ENCODE measurements at regions not wholly inside any gene's neighbourhood (a gene's known extent, or its start where the extent isn't known, plus 50 kb on each side); places are given as distances from the start of the nearest gene placed in this dataset.

- Histone ChIP-seq H4K20me1 (replicated peaks; ENCODE audit: control insufficient read depth, extremely low read depth, insufficient read depth, low read length) (no peaks in the 10 kb centered on the region), H3K4me3 (replicated peaks in 1 of 3; ENCODE audit: insufficient read depth in 1 of 3, low read depth in 1 of 3, low read length in 3 of 3) (no peak overlapping the region), H3K9me3 (replicated peaks; ENCODE audit: control insufficient read depth, insufficient read depth, low read length) (peaks cover 6% of the 10 kb centered on the region), H2AFZ (ENCODE audit: low read depth, low read length) (no peak overlapping the region), H3K4me2 (ENCODE audit: insufficient read depth, low read length) (no peak overlapping the region), H3K4me1 (ENCODE audit: control insufficient read depth, extremely low read depth, insufficient read depth, low read length) (no peaks in the 10 kb centered on the region), H3K9me1 (replicated peaks; ENCODE audit: control insufficient read depth, extremely low read depth, insufficient read depth, low read length) (no peaks in the 10 kb centered on the region), H3K27ac (ENCODE audit: insufficient read depth, low read depth, low read length) (no peak overlapping the region), H3K27me3 (ENCODE audit: control insufficient read depth in 2 of 2, insufficient read depth in 2 of 2, low read length in 2 of 2) (no peaks in the 10 kb centered on the region), H3K9ac (replicated peaks; ENCODE audit: extremely low read depth, insufficient read depth, low read length) (no peak overlapping the region), H3K79me2 (ENCODE audit: control insufficient read depth, insufficient read depth, low read length) (no peaks in the 10 kb centered on the region), H3K36me3 (ENCODE audit: control insufficient read depth in 2 of 2, extremely low read depth in 1 of 2, insufficient read depth in 2 of 2, low read length in 2 of 2) (no peaks in the 10 kb centered on the region)
- DNase-seq (ENCODE audit: low read depth, low spot score) (no peak), FAIRE-seq (no peak)
- no peak for TF ChIP-seq MAX (IDR thresholded peaks at IDR 0.05; ENCODE audit: insufficient read depth, insufficient read length)
- no peak for TF ChIP-seq POLR2AphosphoS5 (IDR thresholded peaks at IDR 0.05; ENCODE audit: insufficient read depth, low read depth, low read length)
- TF ChIP-seq FOS (IDR thresholded peaks at IDR 0.05; ENCODE audit: borderline replicate concordance, insufficient read depth, low read length): no peak
- dilution Hi-C loops (cut with MboI; ENCODE audit: extremely low pct_ligation_motif_present, low sequenced_read_pairs): no loop called here
- intact Hi-C loops (cut with micrococcal nuclease): no loop called here
- CTCF ChIA-PET: no interaction called here
- POLR2A ChIA-PET: no interaction called here
- BruUV-seq (replicated peaks): no TSS peak
These were observed 567.6 kb downstream of the MRPL39 start for GRCh38 chr21:25039461-25040380.

GRCh38 chr21:25036775-25037174, 570.5 kb downstream of the MRPL39 start:
- Histone ChIP-seq H4K20me1 (replicated peaks; ENCODE audit: control insufficient read depth, extremely low read depth, insufficient read depth, low read length) (no peaks in the 10 kb centered on the region), H3K9me3 (replicated peaks; ENCODE audit: control insufficient read depth, insufficient read depth, low read length) (peaks cover 6% of the 10 kb centered on the region), H3K36me3 (ENCODE audit: control insufficient read depth in 2 of 2, extremely low read depth in 1 of 2, insufficient read depth in 2 of 2, low read length in 2 of 2) (no peaks in the 10 kb centered on the region), H3K4me3 (replicated peaks in 1 of 3; ENCODE audit: insufficient read depth in 1 of 3, low read depth in 1 of 3, low read length in 3 of 3) (no peak overlapping the region), H3K79me2 (ENCODE audit: control insufficient read depth, insufficient read depth, low read length) (no peaks in the 10 kb centered on the region), H3K9ac (replicated peaks; ENCODE audit: extremely low read depth, insufficient read depth, low read length) (no peak overlapping the region), H3K27ac (ENCODE audit: insufficient read depth, low read depth, low read length) (no peak overlapping the region), H3K27me3 (ENCODE audit: control insufficient read depth in 2 of 2, insufficient read depth in 2 of 2, low read length in 2 of 2) (no peaks in the 10 kb centered on the region), H3K4me2 (ENCODE audit: insufficient read depth, low read length) (no peak overlapping the region), H3K4me1 (ENCODE audit: control insufficient read depth, extremely low read depth, insufficient read depth, low read length) (no peaks in the 10 kb centered on the region), H2AFZ (ENCODE audit: low read depth, low read length) (no peak overlapping the region), H3K9me1 (replicated peaks; ENCODE audit: control insufficient read depth, extremely low read depth, insufficient read depth, low read length) (no peaks in the 10 kb centered on the region)
- dilution Hi-C loops (cut with MboI; ENCODE audit: extremely low pct_ligation_motif_present, low sequenced_read_pairs): no loop called here
- DNase-seq (ENCODE audit: low read depth, low spot score) (no peak), FAIRE-seq (no peak)
- ChIA-PET POLR2A (no interaction called here), CTCF (no interaction called here)
- BruUV-seq (replicated peaks): no TSS peak
- intact Hi-C loops (cut with micrococcal nuclease): no loop called here
- no peak for TF ChIP-seq EZH2 (IDR thresholded peaks at IDR 0.05; ENCODE audit: borderline replicate concordance, low read depth, low read length, severe bottlenecking)
- TF ChIP-seq POLR2A (IDR thresholded peaks at IDR 0.05; ENCODE audit: low read depth, low read length): no peak
- no peak for TF ChIP-seq MAX (IDR thresholded peaks at IDR 0.05; ENCODE audit: insufficient read depth, insufficient read length)
- no peak for TF ChIP-seq GATA2 (IDR thresholded peaks at IDR 0.05; ENCODE audit: insufficient read depth, insufficient read length, low read depth, low read length)
- TF ChIP-seq MYC (IDR thresholded peaks at IDR 0.05; ENCODE audit: low read depth, low read length): no peak
- no peak for TF ChIP-seq CTCF (IDR thresholded peaks at IDR 0.05; ENCODE audit: extremely low read depth in 1 of 2, insufficient read depth in 1 of 2, low read depth in 1 of 2, low read length in 2 of 2)
- no peak for TF ChIP-seq JUN (IDR thresholded peaks at IDR 0.05; ENCODE audit: borderline replicate concordance, insufficient read depth, insufficient read length, low read depth)
- no peak for TF ChIP-seq POLR2AphosphoS5 (IDR thresholded peaks at IDR 0.05; ENCODE audit: insufficient read depth, low read depth, low read length)
- TF ChIP-seq FOS (IDR thresholded peaks at IDR 0.05; ENCODE audit: borderline replicate concordance, insufficient read depth, low read length): no peak

Data from endothelial cell of umbilical vein (primary cell).